Gastroesophageal sphincter (tissue), 4 donors: ENCODE measurements at regions not wholly inside any gene's neighbourhood (a gene's known extent, or its start where the extent isn't known, plus 50 kb on each side); places are given as distances from the start of the nearest gene placed in this dataset.

Source experiments
- ATAC-seq: fragments of 150-250 bp; one replicate; pipeline ENCODE4 v1.9.1; 2016; ENCODE audit warnings: mild to moderate bottlenecking, moderate library complexity
- H3K27ac ChIP-seq, 4 donors: fragments of 200-600 bp; sonication (generic) in 3 of 4; 1 replicate in 3 of 4; 2 replicates in 1 of 4; pipeline ENCODE4 v1.5.1; 2016 to 2019
- H3K27me3 ChIP-seq: fragments of 200-600 bp; sonication (generic); one replicate; pipeline ENCODE4 v1.5.1; 2019
- H3K36me3 ChIP-seq, 2 donors: fragments of 200-600 bp; sonication (generic); one replicate each; pipeline ENCODE4 v1.5.1; 2019; ENCODE audit warnings: control low read depth in 1 of 2
- H3K4me1 ChIP-seq, 3 donors: fragments of 200-600 bp; sonication (generic); 1 replicate in 2 of 3; 2 replicates in 1 of 3; pipeline ENCODE4 v1.5.1; 2016 to 2019; ENCODE audit warnings: control low read depth in 2 of 3
- H3K4me3 ChIP-seq, 2 donors: fragments of 200-600 bp; sonication (generic); one replicate each; pipeline ENCODE4 v1.5.1; 2019; ENCODE audit warnings: mild to moderate bottlenecking in 1 of 2, moderate library complexity in 1 of 2
- H3K9me3 ChIP-seq, 3 donors: fragments of 200-600 bp; sonication (generic); one replicate each; pipeline ENCODE4 v1.5.1; 2017 to 2019; ENCODE audit warnings: control low read depth in 2 of 3
- EP300 ChIP-seq: sonication (generic); formaldehyde crosslinking; IDR thresholded peaks from one replicate; pipeline ENCODE4 v1.6.1; 2017; ENCODE audit warnings: antibody characterized with exemption, mild to moderate bottlenecking
- POLR2A ChIP-seq, 2 donors: fragments of 450-650 bp; IDR thresholded peaks; one replicate each; pipeline ENCODE4 v1.6.1; 2017; ENCODE audit warnings: antibody characterized with exemption in 2 of 2, mild to moderate bottlenecking in 2 of 2, moderate library complexity in 1 of 2
- POLR2AphosphoS5 ChIP-seq: sonication (generic); formaldehyde crosslinking; IDR thresholded peaks from one replicate; pipeline ENCODE4 v1.6.1; 2017; ENCODE audit warnings: antibody characterized with exemption
- WGBS, 2 donors: methylation state at CpG; one replicate each; pipeline ENCODE4 v1.1.5; 2018; ENCODE audit warnings: low coverage in 1 of 2; 5-methylcytosine and 5-hydroxymethylcytosine counted together
- TF ChIP-seq, protein P1 (sequence below), 4 experiments: fragments of 200-600 bp in 2 of 4; fragments of 450-650 bp in 2 of 4; sonication (generic) in 1 of 4; IDR thresholded peaks; one replicate each; pipeline ENCODE4 v1.5.1; 2017 to 2019; ENCODE audit warnings: antibody characterized with exemption in 4 of 4, mild to moderate bottlenecking in 2 of 4, moderate library complexity in 2 of 4

DNA sequence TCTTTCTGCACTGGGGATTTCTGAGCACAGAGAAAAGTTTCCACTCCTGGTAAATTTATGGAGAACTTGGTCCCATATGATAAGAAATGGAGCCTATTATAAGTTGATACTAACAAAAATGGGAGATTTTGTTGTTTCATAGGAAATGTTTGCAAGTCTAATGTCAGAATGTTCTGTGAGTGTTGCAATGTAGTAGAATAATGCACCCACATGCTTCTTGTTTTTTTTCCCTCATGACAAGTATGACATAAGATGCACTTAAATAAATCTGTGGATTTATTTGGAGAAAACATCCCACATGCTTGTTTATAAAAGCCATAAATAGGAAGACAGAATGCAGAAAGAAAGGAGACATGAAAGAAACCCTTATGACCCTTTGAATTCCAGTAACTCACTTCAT, 50.8 kb upstream of the KCNJ6 start:
- ATAC-seq = no peak
- Histone ChIP-seq H3K9me3 (no peaks in the 10 kb centered on the region), H3K27me3 (peaks cover 16% of the 10 kb centered on the region), H3K36me3 (no peaks in the 10 kb centered on the region), H3K4me1 (no peaks in the 10 kb centered on the region), H3K4me3 (no peak overlapping the region), H3K27ac (no peak overlapping the region)
- TF ChIP-seq POLR2A (IDR thresholded peaks at IDR 0.05) (no peak), POLR2AphosphoS5 (no peak), EP300 (no peak)
- TF ChIP-seq, protein P1, sequence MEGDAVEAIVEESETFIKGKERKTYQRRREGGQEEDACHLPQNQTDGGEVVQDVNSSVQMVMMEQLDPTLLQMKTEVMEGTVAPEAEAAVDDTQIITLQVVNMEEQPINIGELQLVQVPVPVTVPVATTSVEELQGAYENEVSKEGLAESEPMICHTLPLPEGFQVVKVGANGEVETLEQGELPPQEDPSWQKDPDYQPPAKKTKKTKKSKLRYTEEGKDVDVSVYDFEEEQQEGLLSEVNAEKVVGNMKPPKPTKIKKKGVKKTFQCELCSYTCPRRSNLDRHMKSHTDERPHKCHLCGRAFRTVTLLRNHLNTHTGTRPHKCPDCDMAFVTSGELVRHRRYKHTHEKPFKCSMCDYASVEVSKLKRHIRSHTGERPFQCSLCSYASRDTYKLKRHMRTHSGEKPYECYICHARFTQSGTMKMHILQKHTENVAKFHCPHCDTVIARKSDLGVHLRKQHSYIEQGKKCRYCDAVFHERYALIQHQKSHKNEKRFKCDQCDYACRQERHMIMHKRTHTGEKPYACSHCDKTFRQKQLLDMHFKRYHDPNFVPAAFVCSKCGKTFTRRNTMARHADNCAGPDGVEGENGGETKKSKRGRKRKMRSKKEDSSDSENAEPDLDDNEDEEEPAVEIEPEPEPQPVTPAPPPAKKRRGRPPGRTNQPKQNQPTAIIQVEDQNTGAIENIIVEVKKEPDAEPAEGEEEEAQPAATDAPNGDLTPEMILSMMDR (IDR thresholded peaks at IDR 0.05) = no peak

DNA sequence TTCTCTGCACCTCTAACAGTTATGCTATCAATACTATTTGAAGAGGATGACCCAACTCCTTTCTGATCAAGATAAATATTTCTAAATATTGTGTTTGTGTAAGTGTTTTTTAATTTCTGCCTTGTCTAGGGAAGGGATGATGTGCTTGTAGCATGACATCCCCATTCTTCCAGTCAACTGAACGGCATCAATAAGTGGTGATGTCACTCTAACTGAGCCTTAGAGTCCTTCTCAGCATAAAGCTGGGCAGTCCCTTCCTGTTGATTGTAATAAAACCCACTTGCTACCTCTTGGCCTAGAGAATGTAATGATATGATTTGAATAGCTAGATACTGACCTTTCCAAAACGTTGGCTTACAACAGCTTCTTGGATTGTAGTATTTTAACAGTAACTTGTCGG, 52.5 kb upstream of the KCNJ6 start:
- Histone ChIP-seq H3K27ac (no peak overlapping the region), H3K36me3 (no peaks in the 10 kb centered on the region)
- WGBS, 2 donors = 83 to 88% methylated on average over 2 to 3 of the region's 3 CpGs

DNA sequence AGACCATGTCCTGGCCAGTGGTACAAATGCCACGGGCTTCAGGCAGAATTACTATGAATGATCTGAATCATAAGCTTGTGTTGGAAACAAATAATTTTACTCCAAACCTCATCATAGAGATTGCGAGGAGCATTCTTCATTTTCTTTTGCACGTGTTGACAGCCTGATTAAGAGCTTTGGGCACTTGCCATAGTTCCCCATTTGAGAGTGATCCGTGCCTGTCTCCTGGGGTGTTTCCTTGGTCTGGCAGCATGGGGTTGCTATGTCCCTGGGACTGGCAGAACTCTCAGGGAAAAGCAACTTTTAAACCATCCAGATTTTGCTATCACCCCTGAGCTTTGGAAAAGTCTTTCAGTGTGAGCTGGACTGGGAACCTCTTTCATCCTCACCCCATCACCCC, 54.3 kb upstream of the KCNJ6 start:
- no peaks in the 10 kb centered on the region for H3K4me1 ChIP-seq
- H3K4me3 ChIP-seq = no peak overlapping the region
- H3K27ac ChIP-seq = no peak overlapping the region
- no peaks in the 10 kb centered on the region for H3K36me3 ChIP-seq
- peaks cover 21% of the 10 kb centered on the region for H3K27me3 ChIP-seq
- H3K9me3 ChIP-seq = no peaks in the 10 kb centered on the region
- 30 to 44% methylated on average over 3 to 4 of the region's 4 CpGs for WGBS, 2 donors
- TF ChIP-seq EP300 (no peak), POLR2A (IDR thresholded peaks at IDR 0.05) (no peak), POLR2AphosphoS5 (no peak)
- TF ChIP-seq, protein P1 (IDR thresholded peaks at IDR 0.05) = no peak
- no peak for ATAC-seq

More for the DNA sequence above, 52.5 kb upstream of the KCNJ6 start:
- no peaks in the 10 kb centered on the region for H3K9me3 ChIP-seq
- H3K27me3 ChIP-seq = peaks cover 26% of the 10 kb centered on the region
- no peak overlapping the region for H3K4me3 ChIP-seq
- no peak for TF ChIP-seq EP300
- no peak for TF ChIP-seq POLR2AphosphoS5
- TF ChIP-seq, protein P1 (IDR thresholded peaks at IDR 0.05) = no peak
- no peak for TF ChIP-seq POLR2A (IDR thresholded peaks at IDR 0.05)
- no peaks in the 10 kb centered on the region for H3K4me1 ChIP-seq
- no peak for ATAC-seq

DNA sequence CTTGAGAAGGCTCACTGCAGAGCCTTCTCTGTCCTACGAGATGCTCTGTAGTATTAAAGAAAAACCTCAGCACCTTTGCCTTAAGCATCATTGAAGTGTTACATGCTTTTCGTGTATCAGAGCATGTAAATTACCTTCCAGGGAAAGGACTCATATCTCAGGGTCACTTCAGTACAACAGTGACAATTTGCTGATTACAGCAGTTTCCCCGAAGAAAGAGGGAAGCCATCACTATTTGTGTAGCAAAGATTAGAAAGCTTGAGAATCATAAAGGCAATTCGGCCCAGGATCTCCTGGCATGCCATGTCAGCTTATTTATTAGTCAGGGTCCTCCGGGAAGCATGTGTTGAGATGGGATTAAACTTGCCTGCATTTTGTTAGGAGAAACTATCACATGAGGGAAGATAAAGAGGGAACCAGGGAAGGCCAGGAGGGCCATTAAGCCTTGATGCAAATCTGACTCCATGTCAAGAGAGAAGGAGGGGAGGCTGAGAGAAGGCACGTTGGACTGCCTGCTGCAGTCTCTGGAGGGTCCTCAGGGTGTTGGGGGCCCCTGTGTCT, 55.2 kb upstream of the KCNJ6 start:
- TF ChIP-seq EP300 (no peak), POLR2A (IDR thresholded peaks at IDR 0.05) (no peak), POLR2AphosphoS5 (no peak)
- TF ChIP-seq, protein P1 (IDR thresholded peaks at IDR 0.05) = no peak
- no peak overlapping the region for H3K27ac ChIP-seq
- H3K27me3 ChIP-seq = peaks cover 21% of the 10 kb centered on the region
- no peak for ATAC-seq
- H3K4me3 ChIP-seq = no peak overlapping the region
- no peaks in the 10 kb centered on the region for H3K36me3 ChIP-seq
- WGBS, 2 donors = 57 to 68% methylated on average over 3 to 5 of the region's 6 CpGs
- no peaks in the 10 kb centered on the region for H3K4me1 ChIP-seq
- no peaks in the 10 kb centered on the region for H3K9me3 ChIP-seq

DNA sequence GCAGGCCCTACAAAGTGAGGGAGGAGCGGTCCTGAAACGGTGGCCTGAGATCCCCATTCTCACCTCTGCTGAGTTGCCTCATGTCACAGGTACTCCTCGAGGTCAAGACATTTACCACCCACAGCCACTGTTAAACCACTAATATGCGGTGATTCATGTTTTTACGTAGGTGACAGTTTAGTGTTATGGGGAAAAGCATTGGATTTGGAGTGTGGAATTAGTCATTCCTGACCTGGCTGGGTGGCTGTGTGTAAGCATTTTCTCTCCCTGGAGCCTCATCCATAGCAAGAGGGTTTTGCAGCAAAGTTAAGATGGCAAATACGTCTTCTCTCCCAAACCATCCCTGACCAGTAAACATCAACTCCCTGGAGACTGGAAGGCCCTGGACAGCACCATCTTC, 57.8 kb upstream of the KCNJ6 start:
- H3K4me3 ChIP-seq = no peak overlapping the region
- TF ChIP-seq, protein P1 (IDR thresholded peaks at IDR 0.05) = no peak
- no peak for TF ChIP-seq POLR2AphosphoS5
- no peak for TF ChIP-seq EP300
- TF ChIP-seq POLR2A (IDR thresholded peaks at IDR 0.05) = no peak
- WGBS, 2 donors = 46 to 81% methylated on average over 2 to 5 of the region's 6 CpGs
- ATAC-seq = no peak
- no peak overlapping the region for H3K27ac ChIP-seq
- H3K4me1 ChIP-seq = no peaks in the 10 kb centered on the region
- peaks cover 17% of the 10 kb centered on the region for H3K27me3 ChIP-seq
- H3K9me3 ChIP-seq = no peaks in the 10 kb centered on the region
- no peaks in the 10 kb centered on the region for H3K36me3 ChIP-seq
